ENCODE measurements at regions not wholly inside any gene's neighbourhood (a gene's known extent, or its start where the extent isn't known, plus 50 kb on each side); places are given as distances from the start of the nearest gene placed in this dataset.

DNA sequence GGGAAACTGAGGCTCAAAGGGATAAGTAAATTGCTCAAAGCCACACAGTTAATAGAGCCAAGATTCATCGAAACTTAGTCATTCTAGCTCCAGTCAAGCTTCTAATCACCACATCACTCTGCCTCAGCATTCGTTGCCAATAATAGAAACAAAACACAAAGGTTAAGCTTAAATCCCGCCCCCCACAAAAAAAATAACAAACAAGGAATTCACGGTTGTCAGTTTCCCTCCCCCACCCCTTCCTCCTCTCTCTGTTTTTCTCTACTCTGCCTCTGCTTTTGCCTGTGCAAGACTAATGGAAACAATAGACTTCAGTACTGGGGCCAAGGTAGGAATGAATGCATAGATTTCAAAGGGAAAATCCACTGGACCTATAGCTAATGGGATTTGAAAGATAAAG, 70.7 kb upstream of the ZNF644 start:
- TF ChIP-seq POLR2A (IDR thresholded peaks at IDR 0.05) = no peak
- TF ChIP-seq, protein P1, sequence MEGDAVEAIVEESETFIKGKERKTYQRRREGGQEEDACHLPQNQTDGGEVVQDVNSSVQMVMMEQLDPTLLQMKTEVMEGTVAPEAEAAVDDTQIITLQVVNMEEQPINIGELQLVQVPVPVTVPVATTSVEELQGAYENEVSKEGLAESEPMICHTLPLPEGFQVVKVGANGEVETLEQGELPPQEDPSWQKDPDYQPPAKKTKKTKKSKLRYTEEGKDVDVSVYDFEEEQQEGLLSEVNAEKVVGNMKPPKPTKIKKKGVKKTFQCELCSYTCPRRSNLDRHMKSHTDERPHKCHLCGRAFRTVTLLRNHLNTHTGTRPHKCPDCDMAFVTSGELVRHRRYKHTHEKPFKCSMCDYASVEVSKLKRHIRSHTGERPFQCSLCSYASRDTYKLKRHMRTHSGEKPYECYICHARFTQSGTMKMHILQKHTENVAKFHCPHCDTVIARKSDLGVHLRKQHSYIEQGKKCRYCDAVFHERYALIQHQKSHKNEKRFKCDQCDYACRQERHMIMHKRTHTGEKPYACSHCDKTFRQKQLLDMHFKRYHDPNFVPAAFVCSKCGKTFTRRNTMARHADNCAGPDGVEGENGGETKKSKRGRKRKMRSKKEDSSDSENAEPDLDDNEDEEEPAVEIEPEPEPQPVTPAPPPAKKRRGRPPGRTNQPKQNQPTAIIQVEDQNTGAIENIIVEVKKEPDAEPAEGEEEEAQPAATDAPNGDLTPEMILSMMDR (IDR thresholded peaks at IDR 0.05) = no peak

All from esophagus squamous epithelium (tissue), 4 donors.